OCI-LY3 (cell line): ENCODE measurements at regions not wholly inside any gene's neighbourhood (a gene's known extent, or its start where the extent isn't known, plus 50 kb on each side); places are given as distances from the start of the nearest gene placed in this dataset.

Experiments
- EZH2phosphoT487 ChIP-seq: fragments of 200-600 bp; shearing (Covaris generic); IDR thresholded peaks from 2 replicates; pipeline ENCODE4 v1.6.1; 2018; ENCODE audit warnings: antibody characterized with exemption, mixed run types, low read depth
- TF ChIP-seq, protein P1 (sequence below): fragments of 200-600, 300-600 bp; sonication (generic); IDR thresholded peaks from 2 replicates; pipeline ENCODE4 v1.5.1; 2014; ENCODE audit warnings: antibody characterized with exemption, low read length, low read depth

GRCh38 chr4:179552131-179552530 lies 2109.9 kb upstream of the AGA start:
- TF ChIP-seq, protein P1, sequence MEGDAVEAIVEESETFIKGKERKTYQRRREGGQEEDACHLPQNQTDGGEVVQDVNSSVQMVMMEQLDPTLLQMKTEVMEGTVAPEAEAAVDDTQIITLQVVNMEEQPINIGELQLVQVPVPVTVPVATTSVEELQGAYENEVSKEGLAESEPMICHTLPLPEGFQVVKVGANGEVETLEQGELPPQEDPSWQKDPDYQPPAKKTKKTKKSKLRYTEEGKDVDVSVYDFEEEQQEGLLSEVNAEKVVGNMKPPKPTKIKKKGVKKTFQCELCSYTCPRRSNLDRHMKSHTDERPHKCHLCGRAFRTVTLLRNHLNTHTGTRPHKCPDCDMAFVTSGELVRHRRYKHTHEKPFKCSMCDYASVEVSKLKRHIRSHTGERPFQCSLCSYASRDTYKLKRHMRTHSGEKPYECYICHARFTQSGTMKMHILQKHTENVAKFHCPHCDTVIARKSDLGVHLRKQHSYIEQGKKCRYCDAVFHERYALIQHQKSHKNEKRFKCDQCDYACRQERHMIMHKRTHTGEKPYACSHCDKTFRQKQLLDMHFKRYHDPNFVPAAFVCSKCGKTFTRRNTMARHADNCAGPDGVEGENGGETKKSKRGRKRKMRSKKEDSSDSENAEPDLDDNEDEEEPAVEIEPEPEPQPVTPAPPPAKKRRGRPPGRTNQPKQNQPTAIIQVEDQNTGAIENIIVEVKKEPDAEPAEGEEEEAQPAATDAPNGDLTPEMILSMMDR: no peak
- TF ChIP-seq EZH2phosphoT487: no peak
